Fibroblast of the conjunctiva (primary cell): ENCODE measurements at regions not wholly inside any gene's neighbourhood (a gene's known extent, or its start where the extent isn't known, plus 50 kb on each side); places are given as distances from the start of the nearest gene placed in this dataset.
"Not testable (repeated sequence)": the region's sequence is repeated elsewhere in the genome, so short reads cannot be mapped to it uniquely, and the experiment has no call there.

Source experiments
- DNase-seq: peaks from one replicate; pipeline ENCODE4 v3.0.0-alpha.2; 2010; ENCODE audit warnings: low read depth

DNA sequence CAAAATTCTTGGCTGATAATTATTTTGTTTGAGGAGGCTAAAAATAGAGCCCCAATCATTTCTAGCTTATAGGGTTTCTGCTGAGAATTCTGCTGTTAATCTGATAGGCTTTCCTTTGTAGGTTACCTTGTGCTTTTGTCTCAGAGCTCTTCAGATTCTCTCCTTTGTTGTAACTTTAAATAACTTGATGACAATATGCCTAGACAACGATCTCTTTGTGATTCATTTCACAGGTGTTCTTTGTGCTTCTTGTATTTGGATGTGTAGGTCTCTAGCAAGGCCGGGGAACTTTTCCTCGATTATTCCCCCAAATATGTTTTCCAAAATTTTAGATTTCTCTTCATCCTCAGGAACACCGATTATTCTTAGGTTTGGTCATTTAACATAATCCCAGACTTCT is 376.5 kb upstream of the MAN1A1 start:
- no peak for DNase-seq

DNA sequence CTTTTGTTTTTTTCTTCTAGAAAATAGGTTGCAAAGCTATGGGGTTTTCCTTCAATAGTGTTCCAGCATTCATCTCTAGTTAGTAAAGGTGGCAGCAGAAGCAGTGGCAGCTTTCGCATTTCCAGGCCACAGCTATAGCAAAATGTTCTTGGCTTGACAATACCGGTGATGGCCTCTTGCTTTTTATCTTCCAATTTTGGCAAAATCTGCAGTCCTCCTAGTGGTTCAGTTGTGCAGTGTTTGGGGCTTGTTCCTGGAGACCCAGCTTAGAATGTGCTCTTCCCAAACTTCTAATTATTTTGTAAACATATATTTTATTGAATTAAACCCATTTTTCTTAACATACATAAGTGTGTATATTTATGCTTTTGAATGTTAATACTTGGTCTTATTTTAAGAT is 370.6 kb upstream of the MAN1A1 start:
- no peak for DNase-seq

DNA sequence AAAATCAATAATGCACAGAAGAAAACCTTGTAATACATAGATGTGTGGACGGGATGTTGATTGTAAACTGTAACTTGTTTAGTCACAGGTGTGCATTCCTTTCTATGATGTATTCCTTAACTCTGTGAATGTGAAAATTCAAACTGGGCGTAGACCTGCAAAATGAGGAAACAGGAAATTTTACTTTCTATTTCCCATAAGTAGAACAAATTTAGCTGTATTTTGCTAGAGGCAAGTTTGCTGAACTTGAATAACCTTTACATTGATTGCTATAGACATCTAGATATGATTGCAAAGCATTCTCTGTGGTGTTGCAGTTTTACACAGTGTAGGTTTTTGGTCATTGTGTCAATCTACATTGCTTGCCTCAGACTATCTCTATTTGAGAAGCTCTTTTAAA is 368.4 kb upstream of the MAN1A1 start:
- no peak for DNase-seq

DNA sequence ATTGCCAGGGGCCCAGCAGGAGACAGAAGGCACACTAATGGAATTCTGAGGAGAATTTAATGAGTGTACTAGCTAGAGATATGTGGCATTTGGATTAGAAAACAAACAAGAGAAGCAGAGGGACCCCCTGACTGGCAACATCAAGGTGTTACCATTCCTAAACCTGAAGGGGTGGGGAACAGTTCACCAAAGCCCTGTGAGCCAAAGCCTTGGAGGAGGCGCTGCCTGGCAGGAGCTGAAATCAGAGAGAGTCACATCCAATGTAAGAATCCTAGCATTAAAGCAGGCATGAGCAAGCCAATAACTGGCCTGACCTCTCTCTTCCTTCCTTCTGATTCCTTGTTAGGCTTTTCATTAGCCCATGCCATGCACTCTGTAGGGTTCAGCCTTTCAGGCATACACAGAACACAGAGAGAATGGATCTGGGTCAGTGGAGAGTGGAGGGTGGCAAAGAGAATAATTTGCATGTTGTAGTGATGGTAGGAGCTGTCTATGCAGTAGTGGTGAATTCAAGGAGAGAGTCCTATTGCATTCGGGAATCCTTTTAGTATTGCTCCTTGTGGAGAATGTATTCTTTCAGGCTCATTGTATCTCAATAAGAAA is 367.2 kb upstream of the MAN1A1 start:
- no peak for DNase-seq

DNA sequence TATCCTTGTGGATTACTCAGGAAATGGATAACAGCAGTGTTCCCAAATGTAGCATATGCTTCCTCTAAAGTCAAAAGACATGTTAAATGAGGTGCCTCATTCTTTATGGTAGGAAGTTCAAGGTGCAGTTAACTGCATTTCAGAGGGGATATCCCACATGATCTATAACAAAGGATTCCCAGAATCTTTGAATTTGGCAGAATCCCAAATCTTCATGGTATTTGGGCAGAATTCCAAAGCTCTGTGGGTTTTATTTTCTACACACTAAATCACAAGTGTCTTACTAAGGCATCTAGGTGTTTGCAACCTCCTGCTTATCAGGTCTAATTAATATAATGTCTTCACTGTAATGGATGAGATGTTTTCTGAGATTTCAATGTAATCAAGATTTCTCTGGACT is 364.3 kb upstream of the MAN1A1 start:
- DNase-seq: no peak

DNA sequence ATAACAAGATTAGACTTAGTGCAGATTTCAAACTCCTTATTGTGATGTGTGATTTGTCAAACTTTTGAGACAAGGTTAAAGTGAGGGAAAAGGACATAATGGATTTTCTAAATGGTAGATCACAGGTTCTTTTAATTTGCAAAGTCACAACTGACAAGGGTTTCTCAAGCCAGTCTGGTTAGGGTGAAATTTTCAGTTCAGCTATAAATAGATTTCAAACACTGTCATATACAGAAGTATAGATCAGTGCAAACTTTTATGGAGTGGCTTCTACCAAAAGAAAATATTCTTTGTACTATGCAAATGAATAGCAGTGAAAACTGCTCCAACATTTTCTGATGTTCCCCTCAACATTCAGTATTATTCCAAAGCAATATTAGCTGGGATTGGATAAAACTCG is 337.1 kb upstream of the MAN1A1 start:
- no peak for DNase-seq

DNA sequence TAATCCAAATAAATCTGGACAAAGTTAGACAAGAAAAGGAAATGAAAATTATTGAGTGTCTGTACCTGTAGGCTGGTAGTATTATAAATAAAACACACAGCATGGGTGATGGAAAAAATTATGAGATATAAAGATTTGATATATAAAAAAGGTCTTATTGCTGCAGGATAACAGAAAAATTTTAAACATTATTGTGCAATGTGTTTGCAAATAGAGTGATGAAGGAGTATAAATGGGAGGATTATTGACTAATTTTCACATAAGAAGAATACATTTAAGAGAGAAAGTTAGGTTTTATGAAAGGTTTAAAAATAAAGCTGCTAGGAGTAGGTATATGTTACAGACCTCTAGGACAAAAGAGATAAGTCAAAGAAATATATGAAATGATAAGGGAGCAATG is 336.7 kb upstream of the MAN1A1 start:
- no peak for DNase-seq

DNA sequence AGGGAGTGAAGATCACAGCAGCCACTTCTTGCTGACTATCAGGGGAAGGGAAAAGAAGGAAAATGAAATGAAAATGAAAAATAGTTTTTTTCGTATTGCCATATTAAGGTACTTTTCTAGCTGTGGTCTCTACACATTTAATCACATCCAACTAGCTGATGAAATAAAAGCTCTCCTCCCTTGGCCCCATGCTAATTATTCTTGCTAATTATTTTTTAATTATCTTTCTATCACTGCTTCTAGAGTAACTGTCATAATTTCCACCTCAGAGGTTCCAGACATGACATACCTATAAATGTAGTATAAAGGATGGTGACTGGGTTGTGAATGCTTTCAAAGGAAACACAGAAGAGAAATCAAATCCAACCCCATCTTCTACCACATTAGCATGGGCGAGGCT is 334.1 kb upstream of the MAN1A1 start:
- DNase-seq: no peak

DNA sequence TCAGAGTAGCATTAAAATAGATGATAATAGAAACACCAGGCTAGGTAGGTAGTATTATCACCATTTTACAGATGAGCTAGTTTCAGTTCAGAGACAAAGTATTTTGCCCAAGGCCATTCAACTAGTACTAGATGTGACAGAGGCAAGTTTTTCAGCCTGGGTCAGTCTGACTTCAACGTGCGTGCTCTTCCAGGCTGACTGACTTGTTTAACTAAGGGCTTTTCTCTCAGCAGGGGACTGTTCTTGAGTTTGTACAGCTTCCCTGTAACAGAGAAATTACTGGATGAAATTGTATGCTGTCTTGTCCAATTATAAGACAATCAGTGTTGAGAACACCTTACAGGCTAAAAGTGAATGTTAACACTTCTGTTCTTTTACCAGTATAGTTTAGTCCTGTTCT is 333.5 kb upstream of the MAN1A1 start:
- DNase-seq: no peak

DNA sequence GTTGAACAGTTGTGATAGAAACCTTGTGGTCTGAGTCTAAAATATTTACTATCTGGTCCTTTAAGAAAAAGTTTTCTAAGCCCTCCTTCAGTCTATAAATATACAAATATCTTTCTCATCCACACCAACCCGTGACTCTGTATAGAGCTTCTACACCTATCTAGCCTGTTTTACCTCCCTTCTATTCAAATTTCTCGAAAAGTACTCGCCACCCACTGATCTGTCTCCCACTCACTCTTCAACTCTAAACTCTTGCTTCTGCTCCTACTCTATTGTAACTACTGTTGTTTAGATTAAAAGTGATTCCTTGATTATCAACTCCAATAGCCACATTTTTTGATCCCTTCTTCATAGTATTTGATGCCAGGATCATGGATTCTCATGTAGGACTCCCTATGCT is 329.4 kb upstream of the MAN1A1 start:
- no peak for DNase-seq

DNA sequence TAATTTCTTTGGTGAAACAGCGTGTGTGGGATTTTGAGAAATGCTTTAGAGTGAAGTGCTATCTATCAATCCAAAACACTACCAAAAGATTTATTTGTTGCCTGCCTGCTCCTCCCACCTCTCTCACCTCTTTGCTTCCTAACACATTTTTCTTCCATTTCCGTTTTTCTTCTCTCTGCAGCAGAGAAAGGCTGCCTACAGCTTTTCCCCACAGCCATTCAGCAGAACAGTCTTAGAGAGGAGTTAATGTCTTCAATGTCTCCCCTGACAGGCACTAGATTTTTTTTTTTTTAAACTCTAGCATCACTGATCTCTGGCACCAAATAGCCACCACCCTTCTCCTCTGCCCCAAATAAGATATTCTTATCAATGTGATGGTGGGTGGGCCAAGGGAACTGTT is 327.8 kb upstream of the MAN1A1 start:
- no peak for DNase-seq

DNA sequence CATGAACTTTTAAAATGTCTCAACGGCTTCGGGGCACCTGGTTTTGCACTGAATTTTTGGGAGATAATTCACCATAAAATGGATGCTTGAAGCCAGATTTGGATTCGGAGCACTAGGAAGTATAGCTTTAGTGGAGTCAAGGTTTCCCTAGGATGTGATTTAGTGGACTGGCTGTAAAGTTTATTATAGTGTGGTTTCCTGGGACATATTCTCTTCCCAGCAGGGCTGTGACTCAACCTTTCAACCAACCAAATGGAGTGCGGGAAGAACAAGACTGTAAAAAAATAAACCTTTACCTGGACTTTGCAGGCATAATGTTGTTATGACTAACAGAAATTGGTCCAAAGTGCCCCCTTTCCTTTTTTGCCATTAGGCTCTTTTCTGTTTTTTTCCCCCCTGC is 327.4 kb upstream of the MAN1A1 start:
- no peak for DNase-seq

DNA sequence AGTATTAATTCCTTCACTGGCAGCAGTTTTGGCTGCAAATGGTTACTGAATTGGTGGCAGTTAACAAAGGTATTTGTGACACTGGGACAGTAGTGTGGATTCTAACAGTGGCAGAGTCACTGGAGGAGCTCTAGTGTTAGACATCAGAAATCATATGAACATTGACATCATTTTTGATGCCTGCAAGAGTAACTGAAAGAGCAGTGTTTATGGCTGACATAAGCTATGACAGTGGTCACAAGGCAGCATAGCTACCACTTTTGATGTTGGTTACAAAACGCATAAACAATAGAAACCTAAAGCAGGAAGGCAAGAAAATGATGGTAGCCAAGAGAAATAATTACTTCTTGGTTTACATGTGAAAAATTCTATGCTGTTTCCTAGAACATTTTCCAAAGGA is 326.7 kb upstream of the MAN1A1 start:
- no peak for DNase-seq

DNA sequence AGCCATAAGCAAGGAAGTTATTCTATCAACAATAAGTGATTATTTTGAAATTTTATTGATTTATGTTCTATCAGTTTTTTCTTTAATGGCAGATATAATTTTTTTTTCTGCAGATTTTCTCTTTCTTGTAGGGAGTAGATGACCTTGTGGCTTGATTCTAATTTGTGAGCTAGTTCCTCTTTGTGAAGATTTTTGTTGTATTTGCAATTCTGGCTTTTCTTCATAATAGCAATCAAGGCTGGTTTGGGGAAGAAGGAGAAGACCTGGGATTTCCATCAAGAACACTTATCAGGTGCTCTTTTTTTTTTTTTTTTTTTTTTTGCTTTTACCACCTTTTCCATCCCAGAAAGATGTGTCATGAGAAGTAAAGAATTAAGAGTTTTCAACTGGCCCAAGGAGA is 324.2 kb upstream of the MAN1A1 start:
- no peak for DNase-seq

DNA sequence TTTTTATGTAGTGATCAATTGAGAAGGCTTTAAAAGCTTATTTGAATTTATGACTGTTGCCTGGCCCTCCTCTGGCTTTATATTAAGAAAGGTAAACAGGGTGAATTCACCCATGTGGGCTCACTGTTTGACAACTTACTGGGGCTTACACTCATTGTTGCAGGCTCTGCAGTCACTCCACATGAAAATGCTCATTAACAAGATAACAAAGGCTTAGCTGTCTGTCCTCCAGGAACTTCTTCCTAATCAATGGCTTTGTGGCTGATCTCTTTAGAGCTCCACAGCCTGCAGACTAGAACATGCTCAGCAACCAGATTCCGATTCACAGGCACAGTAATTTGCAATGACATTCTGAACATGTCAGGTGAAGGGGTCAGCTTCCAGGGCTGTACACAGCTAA is 323.2 kb upstream of the MAN1A1 start:
- no peak for DNase-seq

DNA sequence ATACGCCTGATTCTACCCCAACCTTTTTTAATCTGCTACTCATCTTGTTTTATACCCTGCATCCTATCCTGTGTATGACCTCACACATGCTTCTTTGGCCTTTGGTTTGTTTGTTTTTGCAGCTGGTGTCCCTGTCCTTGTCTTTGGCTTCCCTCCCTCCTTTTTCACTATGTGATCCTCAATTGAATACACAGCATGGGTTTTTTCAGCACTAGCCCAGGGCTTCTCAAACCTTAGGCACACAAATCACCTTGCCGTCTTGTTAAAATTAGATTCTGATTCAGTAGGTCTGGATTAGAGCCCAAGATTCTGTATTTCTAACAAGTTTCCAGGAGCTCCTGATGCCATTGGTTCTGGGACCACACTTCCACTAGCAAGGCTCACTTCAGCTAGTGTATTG is 321.5 kb upstream of the MAN1A1 start:
- DNase-seq: no peak

DNA sequence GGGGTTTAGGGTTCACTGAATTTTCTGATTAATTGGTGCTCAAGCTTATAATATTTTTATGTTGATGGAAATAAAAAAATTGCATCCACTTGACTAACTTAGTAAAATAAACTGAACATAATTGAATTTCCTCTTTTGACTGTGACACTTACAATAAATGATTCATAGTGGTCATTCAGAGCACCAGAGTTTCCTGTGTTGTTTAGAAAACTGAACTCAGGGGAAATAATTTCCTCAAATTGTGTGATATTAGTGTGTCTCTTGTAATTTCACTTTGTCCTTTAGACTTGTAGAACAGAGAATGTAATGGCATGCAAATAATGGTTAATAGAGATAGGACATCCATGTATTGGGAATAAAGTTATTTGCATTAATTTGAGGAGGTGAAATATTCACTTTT is 319.7 kb upstream of the MAN1A1 start:
- DNase-seq: no peak

DNA sequence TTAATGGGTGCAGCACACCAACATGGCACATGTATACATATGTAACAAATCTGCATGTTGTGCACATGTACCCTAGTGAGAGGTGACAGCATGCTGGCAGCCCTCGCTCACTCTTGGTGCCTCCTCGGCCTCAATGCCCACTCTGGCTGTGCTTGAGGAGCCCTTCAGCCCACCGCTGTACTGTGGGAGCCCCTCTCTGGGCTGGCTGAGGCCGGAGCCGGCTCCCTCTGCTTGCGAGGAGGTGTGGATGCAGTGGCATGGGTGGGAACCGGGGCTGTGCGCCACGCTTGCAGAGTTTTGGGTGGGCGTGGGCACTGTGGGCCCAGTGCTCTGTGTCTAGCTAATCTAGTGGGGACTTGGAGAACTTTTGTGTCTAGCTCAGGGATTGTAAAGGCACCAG is 315.9 kb upstream of the MAN1A1 start:
- DNase-seq: not testable (repeated sequence)

DNA sequence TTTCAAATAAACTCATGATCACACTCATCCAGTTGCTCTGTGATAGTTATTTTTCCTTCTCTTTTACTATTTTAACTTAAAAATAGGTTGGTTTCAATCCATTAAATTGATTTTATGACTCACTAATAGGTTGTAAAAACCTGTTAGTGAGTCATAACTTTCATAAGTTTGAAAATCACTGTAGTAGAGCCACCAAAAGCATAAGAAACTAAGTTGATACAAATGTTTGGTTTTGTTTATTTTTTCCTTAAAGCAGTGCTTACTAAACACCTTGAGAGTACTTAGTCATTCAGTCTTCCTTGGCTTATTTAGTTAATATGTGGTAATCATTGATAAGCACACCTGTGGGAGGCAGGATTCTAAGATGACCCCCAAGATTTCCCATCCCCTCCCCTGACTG is 312.1 kb upstream of the MAN1A1 start:
- DNase-seq: no peak

DNA sequence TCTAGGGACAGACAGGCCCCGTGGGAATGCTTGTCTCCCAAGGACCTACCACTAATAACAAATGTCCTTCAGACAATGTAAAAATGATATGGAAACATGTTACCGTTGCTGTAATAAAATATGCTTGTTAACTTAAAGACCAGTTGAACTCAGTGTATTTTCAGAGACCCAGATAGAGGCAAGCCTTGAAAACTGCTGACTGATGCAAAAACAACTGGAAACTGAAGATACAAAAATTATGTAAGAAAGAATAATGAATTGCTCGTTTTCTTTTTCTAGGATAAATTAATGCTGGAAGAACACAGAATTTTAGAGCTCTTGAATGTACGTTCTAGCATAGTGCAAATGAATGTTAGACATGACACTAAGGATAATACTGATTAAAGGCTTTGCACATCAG is 311.5 kb upstream of the MAN1A1 start:
- DNase-seq: no peak

DNA sequence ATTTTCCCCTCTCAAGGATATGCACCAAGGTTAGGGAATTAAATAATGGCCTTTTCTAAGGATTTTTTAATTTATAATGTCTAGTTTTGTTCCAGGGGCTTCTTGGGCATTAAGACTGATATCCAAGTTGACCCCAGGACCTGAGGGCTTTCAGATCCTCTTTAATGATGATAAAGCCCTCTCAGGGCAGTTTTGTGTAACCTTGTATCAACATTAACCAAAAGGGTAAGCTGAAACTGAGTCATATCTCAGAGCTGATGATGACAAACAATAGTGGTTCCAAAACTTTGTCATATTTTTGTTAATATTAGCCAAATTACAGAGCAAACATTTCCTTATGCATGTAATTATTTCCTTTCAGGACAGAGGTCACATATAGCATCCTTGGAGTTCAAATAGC is 309.4 kb upstream of the MAN1A1 start:
- no peak for DNase-seq

DNA sequence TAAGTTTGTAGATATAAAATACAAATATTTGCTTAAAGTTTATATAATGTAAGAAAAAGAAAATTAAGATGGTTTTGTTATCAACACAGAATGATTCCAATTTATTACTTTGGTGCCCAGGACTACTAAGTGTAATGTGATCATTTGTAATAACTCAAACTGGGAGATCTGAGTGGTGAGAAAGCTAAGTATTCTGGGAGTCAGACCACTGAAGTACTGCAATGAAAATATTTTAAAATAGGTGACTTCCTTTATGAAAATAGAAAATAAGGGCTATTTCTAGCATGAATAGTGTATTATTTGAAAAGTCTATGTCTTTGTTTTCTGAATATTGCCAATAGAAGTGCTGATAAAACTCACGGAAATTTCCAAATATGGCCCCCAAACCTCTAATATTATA is 305.6 kb upstream of the MAN1A1 start:
- no peak for DNase-seq

DNA sequence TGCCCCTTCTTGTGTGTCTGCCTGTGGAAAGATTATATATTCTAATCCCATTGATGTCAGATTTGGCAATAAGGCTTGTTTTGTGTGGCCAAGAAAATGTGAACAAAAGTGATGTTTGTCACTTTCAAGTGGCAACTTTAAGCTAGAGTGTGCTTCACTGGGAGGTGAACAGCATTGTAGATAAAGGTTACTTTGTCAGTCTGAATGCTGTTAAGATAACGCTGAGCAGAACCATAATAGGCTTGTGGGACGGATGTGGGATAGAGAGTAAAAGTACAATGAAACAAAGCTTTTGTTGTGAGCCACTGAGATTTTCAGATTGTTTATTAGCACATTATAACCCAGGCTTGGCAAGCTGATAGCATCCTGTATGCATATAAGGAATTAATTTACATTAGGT is 303.8 kb upstream of the MAN1A1 start:
- DNase-seq: no peak

DNA sequence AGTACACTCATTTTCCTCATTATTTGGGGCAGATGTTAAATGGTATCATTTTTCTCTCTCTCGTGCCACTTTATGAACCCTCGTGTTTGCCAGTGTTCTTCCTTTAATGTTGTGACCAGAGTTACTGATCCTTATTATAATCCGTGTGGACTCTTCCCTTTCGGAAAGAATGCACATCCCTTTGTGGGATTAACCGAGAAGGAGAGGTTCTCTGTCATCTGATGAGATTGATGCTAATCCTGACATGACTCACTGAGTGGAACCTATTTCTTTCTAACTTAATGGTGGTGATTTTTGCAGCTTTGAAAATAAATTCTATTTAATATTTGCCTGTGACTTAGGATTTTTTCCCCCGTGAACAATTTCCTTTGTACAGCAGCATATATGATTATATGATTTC is 300.0 kb upstream of the MAN1A1 start:
- DNase-seq: no peak

DNA sequence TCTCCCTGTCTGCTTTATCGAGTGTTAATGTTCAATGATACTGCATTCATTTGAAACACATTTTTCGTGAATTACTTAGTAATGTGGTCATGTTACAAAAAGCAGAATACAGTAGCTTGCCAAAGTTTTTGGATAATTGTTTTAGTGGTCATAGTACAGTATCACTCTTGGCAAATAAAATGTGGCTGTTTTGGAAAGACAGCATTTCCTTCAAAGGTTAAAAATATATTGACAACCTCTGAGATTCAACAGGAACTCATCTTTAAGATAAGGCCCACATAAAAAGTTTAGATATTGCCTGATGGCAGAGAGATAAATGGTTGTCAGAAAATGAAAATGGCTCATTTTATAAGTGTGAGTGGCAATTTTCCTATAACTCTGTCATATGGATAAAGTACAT is 297.7 kb upstream of the MAN1A1 start:
- no peak for DNase-seq
